ENCODE measurements at regions not wholly inside any gene's neighbourhood (a gene's known extent, or its start where the extent isn't known, plus 50 kb on each side); places are given as distances from the start of the nearest gene placed in this dataset.
A peak's percentile ranks its signal among the peaks of the same experiment; 100 is the strongest.
"Not testable (repeated sequence)": the region's sequence is repeated elsewhere in the genome, so short reads cannot be mapped to it uniquely, and the experiment has no call there.

DNA sequence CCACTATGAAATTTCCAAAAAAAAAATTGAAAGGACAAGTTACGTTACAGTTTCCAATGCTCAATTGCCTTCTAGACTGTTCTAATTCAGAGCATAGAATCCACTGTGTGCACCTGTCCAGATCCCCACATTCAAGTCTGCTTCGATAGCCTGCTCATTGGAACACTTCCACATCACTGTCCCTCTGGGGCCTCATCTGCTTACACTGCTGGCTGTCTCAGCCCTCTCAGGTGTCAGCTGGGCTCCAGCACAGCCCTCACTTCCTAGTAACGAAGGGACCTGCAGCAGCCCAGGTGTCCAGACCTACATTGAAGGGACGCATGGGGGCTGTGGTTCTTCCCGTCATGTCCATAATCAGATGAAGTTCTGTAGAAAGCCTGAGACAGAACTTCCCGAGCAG, 94.3 kb upstream of the EMB start:
- H3K4me3 ChIP-seq (ENCODE audit: control insufficient read depth in 2 of 3, extremely low read depth in 1 of 3, insufficient read depth in 2 of 3, low read depth in 1 of 3, low read length in 3 of 3), result no peak overlapping the region
- H3K4me2 ChIP-seq (ENCODE audit: control insufficient read depth, extremely low read depth, insufficient read depth, low read depth, low read length), result no peak overlapping the region
- dilution Hi-C loops (cut with MboI; ENCODE audit: extremely low pct_ligation_motif_present, low sequenced_read_pairs), result no loop called here
- no peaks in the 10 kb centered on the region for H3K79me2 ChIP-seq (ENCODE audit: control insufficient read depth, insufficient read depth, low read length)
- H2AFZ ChIP-seq (ENCODE audit: control insufficient read depth, low read length), result no peak overlapping the region
- no peak overlapping the region for H3K27ac ChIP-seq (ENCODE audit: control insufficient read depth, insufficient read depth, low read length)
- no peak for FAIRE-seq
- H3K36me3 ChIP-seq (ENCODE audit: control insufficient read depth in 2 of 2, extremely low read depth in 1 of 2, insufficient read depth in 2 of 2, low read length in 2 of 2), result no peaks in the 10 kb centered on the region
- no peak for DNase-seq (ENCODE audit: low read depth, low spot score)
- no peaks in the 10 kb centered on the region for H3K4me1 ChIP-seq (ENCODE audit: control insufficient read depth, extremely low read depth, insufficient read depth, low read length)
- H3K9ac ChIP-seq (ENCODE audit: control insufficient read depth, extremely low read depth, insufficient read depth, low read length), result no peak overlapping the region
- no peaks in the 10 kb centered on the region for H3K9me3 ChIP-seq (ENCODE audit: control insufficient read depth, low read depth, low read length)
- no peaks in the 10 kb centered on the region for H3K9me1 ChIP-seq (ENCODE audit: control insufficient read depth, extremely low read depth, insufficient read depth, low read length)
- H4K20me1 ChIP-seq (ENCODE audit: control insufficient read depth, extremely low read depth, insufficient read depth, low read length), result no peaks in the 10 kb centered on the region
- no peaks in the 10 kb centered on the region for H3K27me3 ChIP-seq (ENCODE audit: control insufficient read depth, extremely low read depth, insufficient read depth, low read length)
- TF ChIP-seq EZH2 (IDR thresholded peaks at IDR 0.05; ENCODE audit: low read length), result no peak
- TF ChIP-seq, protein P1, sequence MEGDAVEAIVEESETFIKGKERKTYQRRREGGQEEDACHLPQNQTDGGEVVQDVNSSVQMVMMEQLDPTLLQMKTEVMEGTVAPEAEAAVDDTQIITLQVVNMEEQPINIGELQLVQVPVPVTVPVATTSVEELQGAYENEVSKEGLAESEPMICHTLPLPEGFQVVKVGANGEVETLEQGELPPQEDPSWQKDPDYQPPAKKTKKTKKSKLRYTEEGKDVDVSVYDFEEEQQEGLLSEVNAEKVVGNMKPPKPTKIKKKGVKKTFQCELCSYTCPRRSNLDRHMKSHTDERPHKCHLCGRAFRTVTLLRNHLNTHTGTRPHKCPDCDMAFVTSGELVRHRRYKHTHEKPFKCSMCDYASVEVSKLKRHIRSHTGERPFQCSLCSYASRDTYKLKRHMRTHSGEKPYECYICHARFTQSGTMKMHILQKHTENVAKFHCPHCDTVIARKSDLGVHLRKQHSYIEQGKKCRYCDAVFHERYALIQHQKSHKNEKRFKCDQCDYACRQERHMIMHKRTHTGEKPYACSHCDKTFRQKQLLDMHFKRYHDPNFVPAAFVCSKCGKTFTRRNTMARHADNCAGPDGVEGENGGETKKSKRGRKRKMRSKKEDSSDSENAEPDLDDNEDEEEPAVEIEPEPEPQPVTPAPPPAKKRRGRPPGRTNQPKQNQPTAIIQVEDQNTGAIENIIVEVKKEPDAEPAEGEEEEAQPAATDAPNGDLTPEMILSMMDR (optimal IDR thresholded peaks at IDR 0.05 in 1 of 3, IDR thresholded peaks at IDR 0.05 in 1 of 3, conservative IDR thresholded peaks at IDR 0.05 in 1 of 3; ENCODE audit: extremely low read depth in 1 of 3, insufficient read depth in 2 of 3, low read length in 3 of 3), result no peak

- H3K36me3 ChIP-seq (ENCODE audit: control insufficient read depth in 2 of 2, extremely low read depth in 1 of 2, insufficient read depth in 2 of 2, low read length in 2 of 2); H3K9me3 ChIP-seq (ENCODE audit: control insufficient read depth, low read depth, low read length); H3K27ac ChIP-seq (ENCODE audit: control insufficient read depth, insufficient read depth, low read length); H4K20me1 ChIP-seq (ENCODE audit: control insufficient read depth, extremely low read depth, insufficient read depth, low read length); dilution Hi-C loops (cut with MboI; ENCODE audit: extremely low pct_ligation_motif_present, low sequenced_read_pairs); H3K4me1 ChIP-seq (ENCODE audit: control insufficient read depth, extremely low read depth, insufficient read depth, low read length); H3K79me2 ChIP-seq (ENCODE audit: control insufficient read depth, insufficient read depth, low read length); H3K9me1 ChIP-seq (ENCODE audit: control insufficient read depth, extremely low read depth, insufficient read depth, low read length); H3K4me2 ChIP-seq (ENCODE audit: control insufficient read depth, extremely low read depth, insufficient read depth, low read depth, low read length); H3K9ac ChIP-seq (ENCODE audit: control insufficient read depth, extremely low read depth, insufficient read depth, low read length); H2AFZ ChIP-seq (ENCODE audit: control insufficient read depth, low read length); H3K4me3 ChIP-seq (ENCODE audit: control insufficient read depth in 2 of 3, extremely low read depth in 1 of 3, insufficient read depth in 2 of 3, low read depth in 1 of 3, low read length in 3 of 3); DNase-seq (ENCODE audit: low read depth, low spot score); H3K27me3 ChIP-seq (ENCODE audit: control insufficient read depth, extremely low read depth, insufficient read depth, low read length): not testable (repeated sequence)
- FAIRE-seq, result peak; percentile 55
Measured at GRCh38 chr5:50537534-50537933, 96.4 kb upstream of the EMB start.

DNA sequence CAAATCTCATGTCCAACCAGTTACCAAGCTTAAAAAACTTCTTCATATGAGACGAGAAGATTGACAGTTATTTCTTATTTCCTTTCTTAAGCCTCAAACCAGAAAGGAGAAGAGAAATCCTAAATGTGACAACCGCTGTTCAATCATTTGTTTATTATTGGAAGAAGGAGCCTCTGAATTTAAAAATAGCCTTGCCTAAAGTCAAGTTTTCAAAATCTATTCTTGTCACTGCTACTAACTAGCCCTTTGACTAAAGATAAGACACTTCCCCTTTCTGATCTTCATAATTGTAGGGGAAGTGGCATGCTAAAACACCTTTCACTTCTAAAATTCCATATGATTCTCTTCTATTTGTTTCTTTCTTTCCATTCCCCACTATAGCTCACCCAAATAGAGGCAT, 106.2 kb upstream of the EMB start:
- dilution Hi-C loops (cut with MboI; ENCODE audit: extremely low pct_ligation_motif_present, low sequenced_read_pairs), result no loop called here
- no peak overlapping the region for H3K4me2 ChIP-seq (ENCODE audit: control insufficient read depth, extremely low read depth, insufficient read depth, low read depth, low read length)
- no peak for DNase-seq (ENCODE audit: low read depth, low spot score)
- no peaks in the 10 kb centered on the region for H3K9me3 ChIP-seq (ENCODE audit: control insufficient read depth, low read depth, low read length)
- no peak overlapping the region for H3K27ac ChIP-seq (ENCODE audit: control insufficient read depth, insufficient read depth, low read length)
- H3K79me2 ChIP-seq (ENCODE audit: control insufficient read depth, insufficient read depth, low read length), result no peaks in the 10 kb centered on the region
- H3K27me3 ChIP-seq (ENCODE audit: control insufficient read depth, extremely low read depth, insufficient read depth, low read length), result no peaks in the 10 kb centered on the region
- no peaks in the 10 kb centered on the region for H3K36me3 ChIP-seq (ENCODE audit: control insufficient read depth in 2 of 2, extremely low read depth in 1 of 2, insufficient read depth in 2 of 2, low read length in 2 of 2)
- no peaks in the 10 kb centered on the region for H4K20me1 ChIP-seq (ENCODE audit: control insufficient read depth, extremely low read depth, insufficient read depth, low read length)
- H2AFZ ChIP-seq (ENCODE audit: control insufficient read depth, low read length), result no peak overlapping the region
- H3K4me3 ChIP-seq (ENCODE audit: control insufficient read depth in 2 of 3, extremely low read depth in 1 of 3, insufficient read depth in 2 of 3, low read depth in 1 of 3, low read length in 3 of 3), result no peak overlapping the region
- no peaks in the 10 kb centered on the region for H3K4me1 ChIP-seq (ENCODE audit: control insufficient read depth, extremely low read depth, insufficient read depth, low read length)
- FAIRE-seq, result no peak
- H3K9ac ChIP-seq (ENCODE audit: control insufficient read depth, extremely low read depth, insufficient read depth, low read length), result no peak overlapping the region
- H3K9me1 ChIP-seq (ENCODE audit: control insufficient read depth, extremely low read depth, insufficient read depth, low read length), result no peaks in the 10 kb centered on the region
- TF ChIP-seq, protein P1 (optimal IDR thresholded peaks at IDR 0.05 in 1 of 3, IDR thresholded peaks at IDR 0.05 in 1 of 3, conservative IDR thresholded peaks at IDR 0.05 in 1 of 3; ENCODE audit: extremely low read depth in 1 of 3, insufficient read depth in 2 of 3, low read length in 3 of 3), result no peak
- TF ChIP-seq EZH2 (IDR thresholded peaks at IDR 0.05; ENCODE audit: low read length), result no peak

All from keratinocyte (primary cell).